GM21390 (cell line): ENCODE measurements at regions not wholly inside any gene's neighbourhood (a gene's known extent, or its start where the extent isn't known, plus 50 kb on each side); places are given as distances from the start of the nearest gene placed in this dataset.

ENCODE experiments used
- ATAC-seq: cut with Tn5 transposase; IDR thresholded peaks from one replicate; pipeline ENCODE4 v1.9.1; 2021; ENCODE audit not compliant: unreplicated experiment

DNA sequence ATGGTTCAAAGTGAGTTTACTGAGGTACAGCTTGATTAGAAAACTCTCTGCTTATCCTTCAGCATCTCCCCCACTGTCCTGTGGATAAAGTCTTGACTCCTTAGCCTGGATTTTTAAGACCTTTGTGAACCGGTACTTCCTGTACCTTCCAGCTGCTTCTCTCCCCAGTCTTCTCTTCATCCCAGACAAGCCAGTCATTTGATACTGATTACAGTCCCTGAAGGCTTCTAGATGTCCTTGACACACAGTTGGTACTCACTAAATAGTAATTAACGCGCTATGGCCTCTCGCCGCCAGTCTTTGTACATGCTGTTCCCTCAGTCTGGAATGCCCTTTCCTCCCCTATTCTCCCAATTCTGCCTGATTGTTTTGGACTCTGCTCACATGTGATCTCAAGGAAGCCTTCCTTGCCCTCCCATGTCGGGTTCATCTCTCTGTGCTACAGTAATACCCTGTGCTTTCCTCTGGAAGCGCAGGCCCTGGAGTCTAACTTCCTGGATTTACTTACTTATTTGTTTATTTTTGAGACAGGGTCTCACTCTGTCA lies 50.6 kb upstream of the PTGR2 start:
- no peak for ATAC-seq

DNA sequence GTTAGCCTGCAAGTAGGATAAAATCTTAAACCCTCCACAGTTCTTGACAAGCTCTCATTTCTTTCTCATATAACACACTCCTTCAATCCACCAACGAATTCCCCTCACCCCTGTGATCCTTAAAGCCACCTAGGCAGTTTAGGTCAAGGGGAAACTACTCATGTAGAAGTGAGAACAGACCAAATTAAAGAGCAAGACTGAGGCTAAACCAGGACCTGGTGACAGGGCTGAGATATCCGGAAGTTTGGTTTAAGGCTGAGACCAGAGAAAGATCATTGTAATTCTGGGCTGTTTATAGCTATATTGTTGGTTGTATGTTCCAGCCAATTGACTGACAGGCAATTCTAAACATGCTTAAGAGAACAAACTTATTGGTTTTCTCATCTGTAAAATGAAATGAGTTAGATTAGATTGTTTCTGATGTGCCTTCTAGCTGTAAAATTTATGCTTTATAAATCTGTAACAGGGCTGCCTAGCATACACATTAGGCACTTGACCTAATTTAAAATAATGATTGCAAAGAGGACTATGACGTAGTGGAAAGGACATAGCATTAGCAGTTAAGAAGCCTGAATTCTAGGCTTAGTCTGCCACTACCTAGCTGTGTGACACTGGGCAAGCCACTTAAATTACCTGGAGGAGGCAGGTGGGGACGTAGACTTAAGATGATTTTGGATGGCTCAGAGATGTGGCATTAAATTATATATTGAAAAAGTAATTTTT lies 53.9 kb upstream of the PTGR2 start:
- ATAC-seq = no peak

DNA sequence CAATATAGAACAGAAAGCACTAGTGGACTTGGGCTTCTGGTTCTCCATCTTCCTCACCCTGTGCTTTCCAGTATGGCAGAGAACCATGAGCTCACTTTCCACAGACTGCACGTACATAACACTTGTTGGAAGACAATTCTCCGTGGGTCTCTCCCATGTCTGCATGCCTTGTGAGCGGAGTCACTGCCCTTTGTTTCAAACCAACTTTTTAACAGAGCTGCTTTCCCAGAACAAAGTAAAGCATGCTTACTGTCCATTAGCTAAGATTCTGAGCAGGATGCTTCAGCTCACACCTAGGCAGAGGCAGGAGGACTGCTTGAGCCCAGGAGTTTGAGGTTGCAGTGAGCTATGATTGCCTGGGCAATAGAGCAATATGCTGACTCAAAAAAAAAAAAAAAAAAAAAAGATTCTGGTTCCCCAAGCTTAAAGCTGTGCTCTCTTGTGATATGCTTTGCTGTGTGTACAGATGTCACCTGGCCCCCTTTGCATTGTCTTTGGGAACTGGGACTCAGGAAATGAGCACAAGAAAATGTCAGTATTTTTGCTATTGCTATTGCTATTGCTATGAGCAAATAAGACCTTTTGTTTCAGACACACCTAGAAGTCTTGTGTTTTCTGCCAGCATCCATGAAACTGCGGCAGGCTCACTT lies 54.6 kb upstream of the PTGR2 start:
- ATAC-seq = no peak

DNA sequence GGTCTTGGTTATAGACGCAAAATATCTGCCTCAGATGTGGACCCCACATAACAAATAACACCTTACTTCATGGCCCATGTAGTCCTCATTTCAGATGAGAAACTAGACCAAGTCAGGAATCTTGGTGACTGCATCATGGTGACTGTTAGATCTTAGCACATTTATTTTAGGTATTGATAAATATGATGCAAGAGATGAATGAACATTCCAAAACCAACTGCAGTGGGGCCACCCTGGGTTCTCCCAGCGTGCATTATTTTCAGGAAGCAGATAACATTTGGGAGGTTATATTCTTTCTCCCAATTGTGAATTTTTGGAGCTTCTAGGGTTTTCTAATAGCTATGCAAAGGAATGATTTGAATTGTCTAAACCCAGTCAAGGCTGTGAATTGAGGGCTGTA lies 55.2 kb upstream of the PTGR2 start:
- no peak for ATAC-seq

DNA sequence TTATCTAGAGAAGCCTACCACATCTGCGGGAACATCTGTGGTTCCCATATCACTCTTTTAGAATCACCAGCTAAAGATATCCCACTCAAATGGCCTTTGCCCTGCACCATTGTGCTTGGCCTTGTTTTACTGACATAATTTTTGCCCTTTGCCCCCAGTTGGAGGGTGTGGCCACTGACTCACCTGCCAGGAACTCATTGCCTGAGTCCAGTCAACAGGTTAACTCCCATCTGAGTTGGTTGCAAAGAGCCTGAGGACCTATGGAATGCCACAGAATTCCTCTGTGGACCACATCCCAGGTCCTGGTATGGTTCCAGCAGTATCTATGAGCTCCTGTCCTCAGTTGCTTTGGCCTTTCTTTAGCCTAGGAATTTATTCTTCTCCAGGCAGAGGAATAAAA lies 55.7 kb upstream of the PTGR2 start:
- ATAC-seq = no peak

DNA sequence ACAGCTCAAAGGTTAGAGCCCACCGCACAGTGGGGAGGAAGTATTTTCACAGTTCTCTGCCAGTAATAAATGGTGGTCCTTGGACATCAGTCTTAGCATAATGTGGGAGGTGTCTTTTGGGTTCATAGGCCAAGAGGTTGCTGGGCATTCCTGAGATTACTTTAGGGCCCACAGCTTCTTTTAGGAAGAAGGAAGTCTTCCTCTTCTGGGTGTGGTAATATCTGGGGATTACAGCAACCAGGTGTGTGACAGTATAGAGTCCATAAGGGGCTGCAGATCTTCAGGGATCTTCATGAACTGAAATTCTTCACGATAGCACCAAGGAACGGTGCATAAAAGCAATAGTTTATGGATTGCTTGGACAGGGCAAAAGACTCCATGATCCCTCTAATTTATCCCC lies 56.2 kb upstream of the PTGR2 start:
- ATAC-seq = no peak

DNA sequence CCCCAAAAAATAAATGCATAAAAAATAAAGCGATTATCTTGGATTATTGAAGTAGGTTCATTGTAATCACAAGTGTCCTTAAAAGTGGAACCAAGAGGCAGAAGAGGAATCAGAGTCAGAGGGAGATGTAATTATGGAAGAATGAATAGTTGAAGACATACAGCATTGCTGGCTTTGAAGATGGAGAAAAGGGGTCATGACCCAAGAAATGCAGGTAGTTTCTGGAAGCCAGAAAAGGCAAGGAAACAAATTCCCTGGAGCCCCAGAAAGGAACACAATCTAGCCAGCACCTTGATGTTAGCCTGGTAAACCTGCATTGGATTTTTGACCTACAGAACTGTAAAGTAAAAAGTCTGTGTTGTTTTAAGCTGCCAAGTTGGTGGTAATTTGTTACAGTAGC lies 57.5 kb upstream of the PTGR2 start:
- ATAC-seq = no peak

DNA sequence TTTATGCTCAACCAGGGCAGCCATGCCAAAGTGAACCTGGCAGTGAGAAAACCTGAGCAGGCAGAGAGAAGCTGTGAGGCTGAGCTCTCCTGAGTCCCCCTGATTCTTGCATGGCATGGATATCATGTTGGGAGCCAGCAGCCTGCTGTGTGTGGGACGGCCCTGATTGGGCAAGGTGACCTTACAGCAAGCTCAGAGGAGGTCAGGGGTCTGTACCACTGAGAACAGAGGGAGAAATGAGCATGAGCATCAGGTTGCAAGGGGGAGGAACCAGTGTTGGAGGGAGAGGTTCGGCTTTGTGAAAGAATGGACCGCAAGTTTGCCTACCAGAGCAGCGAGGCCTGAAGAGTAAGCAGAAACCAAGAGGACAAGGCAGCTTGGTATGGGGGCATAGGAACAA lies 59.1 kb upstream of the PTGR2 start:
- ATAC-seq = no peak

DNA sequence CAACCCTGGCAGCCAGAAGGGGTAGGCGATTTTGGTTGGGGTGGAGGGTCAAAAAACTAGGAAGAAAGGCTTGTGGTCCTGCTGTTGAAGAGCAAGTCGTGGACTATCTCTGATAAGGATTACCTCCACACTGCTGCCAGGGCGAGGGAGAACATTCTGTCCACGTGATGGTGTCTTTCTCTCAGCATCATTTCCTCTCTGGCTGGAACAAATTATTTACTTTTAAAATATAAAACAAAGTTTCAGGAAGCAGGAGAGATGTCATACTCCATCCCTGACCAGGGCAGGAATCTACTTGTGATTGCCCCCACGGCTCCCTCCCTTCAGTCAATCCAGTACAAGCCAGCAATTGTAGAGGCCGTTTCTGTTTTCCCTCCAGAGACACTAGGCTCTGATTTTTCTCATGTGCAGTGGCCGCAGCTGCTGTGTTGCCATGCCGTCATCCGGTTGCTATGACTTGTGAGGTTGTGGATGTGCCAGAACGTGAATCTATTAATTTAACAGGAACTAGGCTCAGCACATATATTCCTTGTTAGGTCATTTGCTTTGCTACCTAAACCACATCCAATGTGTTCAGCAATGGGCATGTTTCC lies 61.5 kb upstream of the PTGR2 start:
- ATAC-seq = no peak

DNA sequence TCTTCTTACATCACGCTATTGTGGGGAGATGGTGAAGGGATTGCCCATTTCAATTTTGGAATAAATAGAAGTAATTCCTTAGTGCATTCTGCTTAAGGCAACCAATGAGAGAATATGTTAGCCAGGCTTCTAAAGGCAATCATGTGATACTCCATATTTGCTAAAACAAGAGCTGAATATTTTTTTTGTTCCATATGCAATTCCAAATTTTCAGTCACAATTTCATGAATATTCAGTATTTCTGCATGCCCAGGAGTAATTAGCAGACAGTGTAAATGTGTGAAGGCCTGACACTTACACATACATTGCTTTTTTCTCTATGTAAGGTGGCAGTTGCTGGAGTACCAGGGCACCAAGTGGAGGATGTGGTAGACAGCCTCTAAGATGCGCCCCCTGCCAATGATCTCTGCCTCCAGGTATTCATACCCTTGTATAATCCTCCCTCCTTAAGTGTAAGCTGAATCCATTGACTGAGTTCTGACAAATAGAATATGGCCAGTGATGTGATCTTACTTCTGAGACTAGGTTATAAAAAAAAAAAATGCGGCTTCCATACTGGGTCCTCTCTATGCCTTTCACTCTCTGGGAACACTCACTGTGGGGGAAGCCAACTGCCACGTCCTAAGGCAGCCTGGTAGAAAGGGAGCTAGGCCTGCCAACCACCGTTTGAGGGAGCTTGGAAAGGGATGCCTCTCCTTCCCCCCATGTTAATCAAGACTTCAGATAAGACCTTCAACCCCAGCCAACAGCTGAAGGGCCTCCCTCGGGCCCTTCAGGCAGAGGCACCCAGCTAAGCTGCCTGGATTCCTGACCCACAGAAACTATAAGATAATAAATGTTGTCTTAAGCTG lies 62.7 kb upstream of the PTGR2 start:
- no peak for ATAC-seq

DNA sequence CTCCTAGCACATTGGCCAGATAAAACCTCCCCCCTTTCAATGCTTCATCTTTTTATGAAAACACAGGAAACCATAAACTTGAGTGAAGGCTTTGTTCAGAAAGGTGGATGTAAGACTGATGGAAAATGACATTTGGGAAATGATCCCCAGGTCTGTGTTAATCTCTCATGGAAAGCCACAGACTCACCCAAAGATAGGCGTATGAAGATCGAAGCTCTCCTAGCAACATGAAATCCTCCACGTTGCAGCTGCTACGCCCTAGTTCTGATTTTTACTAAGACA lies 63.4 kb upstream of the PTGR2 start:
- ATAC-seq = no peak

DNA sequence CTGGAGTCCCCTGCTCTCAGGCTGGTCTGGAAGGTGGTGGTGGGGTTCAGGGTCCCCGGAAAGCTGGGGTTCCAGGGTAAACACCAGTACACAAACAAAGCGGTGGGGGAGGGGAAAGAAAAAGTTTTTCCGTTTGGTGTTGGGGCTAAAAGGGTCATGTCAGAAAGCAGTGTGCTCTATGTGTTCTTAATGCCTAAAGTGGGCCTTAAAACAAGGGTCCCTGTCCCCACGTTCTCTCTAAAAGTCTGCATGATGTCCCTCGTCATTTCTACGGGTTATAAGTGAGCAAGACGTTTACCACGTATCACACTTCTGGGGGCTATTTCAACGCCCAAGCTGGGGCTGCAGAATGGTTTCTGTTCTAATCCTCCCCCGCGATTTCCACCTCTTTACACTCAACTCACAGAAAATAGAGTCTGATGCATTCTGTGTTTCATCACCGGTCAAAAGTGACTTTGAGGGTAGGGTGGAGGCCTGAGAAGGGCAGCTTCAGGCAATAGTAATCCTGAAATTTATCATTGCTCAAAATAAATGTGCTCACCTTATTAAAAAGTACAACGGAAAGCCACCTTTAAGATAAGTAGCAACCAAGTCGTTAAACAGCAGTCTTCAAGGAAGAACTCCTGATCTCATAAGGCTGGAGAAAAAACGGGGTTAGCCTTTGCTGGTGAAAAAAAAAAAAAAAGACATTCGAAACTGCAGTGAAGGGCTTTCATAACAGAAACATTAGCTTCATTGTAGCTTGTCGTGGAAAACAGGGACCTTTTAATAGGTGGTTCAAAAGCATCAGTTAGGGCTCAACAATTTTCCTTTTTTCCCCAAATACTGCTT lies 63.9 kb upstream of the PTGR2 start:
- no peak for ATAC-seq

DNA sequence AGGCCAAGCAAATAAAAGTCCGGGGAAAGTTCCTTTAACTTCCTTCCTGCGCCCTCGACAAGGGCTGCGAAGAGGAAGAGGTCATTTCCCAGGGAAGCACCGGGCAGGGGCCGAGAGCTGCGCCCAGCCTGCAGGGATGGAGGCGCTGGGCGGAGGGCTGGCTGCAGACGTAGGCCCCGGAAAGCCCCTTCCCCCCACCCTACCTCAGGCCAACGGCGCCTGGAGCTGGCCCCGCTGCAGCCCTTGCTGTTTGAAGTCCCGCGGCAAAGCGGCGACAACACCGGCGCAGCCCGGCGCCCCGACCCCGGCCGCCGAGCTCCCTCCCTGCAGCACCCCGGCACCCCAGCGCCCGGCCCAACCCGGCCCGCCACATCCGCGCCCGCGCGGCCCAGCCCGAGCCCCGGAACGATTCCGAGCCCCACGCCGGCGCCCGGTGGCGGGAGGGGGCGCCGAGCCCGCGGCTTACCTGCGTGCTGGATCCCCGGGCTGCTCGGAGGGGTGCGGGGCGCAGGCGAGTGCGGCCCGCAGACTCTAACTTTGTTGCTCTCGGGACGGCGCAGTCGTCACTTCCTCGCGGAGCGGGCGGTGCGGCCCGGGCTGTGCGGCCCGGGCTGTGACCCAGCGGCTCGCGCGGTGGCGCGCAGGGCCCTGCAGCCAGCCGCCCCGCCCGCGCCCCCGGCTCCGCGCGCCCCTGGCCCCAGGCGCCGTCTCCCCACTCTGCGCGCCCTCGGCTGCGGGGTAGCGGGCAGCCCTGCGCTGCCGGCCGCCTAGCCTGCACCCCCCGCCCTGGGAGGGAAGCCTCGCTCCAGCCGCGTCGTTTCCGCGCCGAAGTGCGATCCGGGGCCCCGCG lies 64.8 kb upstream of the PTGR2 start:
- peak; percentile 46 for ATAC-seq

DNA sequence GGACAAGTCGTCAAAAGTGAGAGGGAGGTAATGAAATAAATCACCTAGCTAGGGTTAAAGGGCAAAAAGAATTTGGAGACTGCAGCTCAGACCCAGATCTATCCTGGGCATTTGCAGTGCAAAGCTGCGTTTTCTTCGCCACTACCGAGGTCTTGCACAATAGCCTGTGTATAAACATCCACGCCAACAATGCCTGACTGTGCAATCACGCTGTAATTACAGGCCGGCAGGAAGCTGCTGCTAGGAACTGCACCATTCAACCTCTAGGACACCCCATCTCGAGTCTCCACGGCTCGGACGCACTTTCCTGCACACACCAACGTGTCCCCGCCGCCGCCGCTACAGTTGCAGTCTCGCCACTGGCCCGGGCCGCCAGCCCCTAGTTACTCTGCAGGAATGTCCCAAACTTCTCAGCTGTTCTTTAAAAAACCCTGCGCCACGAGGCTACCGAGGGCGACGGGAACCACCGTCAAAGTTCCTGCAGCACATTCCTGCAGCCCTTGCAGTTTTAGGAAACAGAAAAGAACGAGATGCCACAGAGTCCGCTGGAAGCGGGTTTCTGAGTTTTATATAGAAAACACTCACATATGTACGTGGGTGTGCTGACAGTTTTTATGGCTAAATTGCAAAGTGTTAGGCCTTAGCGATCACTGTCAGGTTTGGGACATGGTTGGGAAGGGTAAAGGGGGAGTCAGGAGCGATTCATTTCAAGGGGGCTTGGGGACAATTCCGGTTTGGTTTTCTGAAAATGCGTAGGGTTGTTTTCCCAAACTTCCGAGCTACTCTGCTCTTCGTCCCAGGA lies 65.6 kb upstream of the PTGR2 start:
- ATAC-seq = no peak

DNA sequence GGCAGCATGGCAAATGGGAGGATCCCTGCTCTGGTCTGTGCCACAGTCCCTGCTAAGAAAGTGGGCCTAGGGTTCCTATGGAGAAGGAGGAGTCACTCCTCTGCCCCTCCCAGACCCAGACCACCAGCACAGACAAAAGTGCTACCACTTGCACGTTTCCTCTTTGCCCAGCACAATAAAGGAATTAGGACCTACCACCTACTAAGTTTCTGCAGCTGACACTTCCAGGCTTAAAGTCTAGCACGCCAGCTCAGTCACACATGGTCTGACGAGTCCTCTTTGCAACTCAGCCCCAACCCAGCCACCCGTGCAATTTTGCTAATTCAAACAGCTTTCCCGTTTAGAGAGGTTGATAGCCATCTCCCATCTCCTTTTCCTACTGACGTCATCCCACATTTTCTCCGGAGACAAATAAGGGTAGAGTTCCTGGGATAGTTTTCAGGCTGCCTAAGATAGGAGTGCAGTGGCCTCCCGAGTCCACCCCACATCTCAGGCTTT lies 66.2 kb upstream of the PTGR2 start:
- ATAC-seq = no peak

DNA sequence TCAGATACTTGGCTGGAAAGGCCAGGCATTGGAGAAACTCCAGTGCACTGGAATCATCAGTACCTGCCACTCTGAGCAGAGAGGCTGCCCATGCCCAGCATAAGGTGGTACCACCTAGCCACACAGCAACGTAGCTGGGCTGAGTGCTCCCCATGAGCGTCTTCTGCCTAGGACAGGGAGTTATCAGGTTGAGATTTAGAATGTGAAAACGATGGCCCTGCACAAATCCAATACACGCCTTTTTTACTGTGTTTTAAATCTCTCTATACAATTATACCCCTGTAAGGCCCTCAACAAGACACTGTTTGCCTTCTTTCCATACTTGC lies 66.7 kb upstream of the PTGR2 start:
- ATAC-seq = no peak

DNA sequence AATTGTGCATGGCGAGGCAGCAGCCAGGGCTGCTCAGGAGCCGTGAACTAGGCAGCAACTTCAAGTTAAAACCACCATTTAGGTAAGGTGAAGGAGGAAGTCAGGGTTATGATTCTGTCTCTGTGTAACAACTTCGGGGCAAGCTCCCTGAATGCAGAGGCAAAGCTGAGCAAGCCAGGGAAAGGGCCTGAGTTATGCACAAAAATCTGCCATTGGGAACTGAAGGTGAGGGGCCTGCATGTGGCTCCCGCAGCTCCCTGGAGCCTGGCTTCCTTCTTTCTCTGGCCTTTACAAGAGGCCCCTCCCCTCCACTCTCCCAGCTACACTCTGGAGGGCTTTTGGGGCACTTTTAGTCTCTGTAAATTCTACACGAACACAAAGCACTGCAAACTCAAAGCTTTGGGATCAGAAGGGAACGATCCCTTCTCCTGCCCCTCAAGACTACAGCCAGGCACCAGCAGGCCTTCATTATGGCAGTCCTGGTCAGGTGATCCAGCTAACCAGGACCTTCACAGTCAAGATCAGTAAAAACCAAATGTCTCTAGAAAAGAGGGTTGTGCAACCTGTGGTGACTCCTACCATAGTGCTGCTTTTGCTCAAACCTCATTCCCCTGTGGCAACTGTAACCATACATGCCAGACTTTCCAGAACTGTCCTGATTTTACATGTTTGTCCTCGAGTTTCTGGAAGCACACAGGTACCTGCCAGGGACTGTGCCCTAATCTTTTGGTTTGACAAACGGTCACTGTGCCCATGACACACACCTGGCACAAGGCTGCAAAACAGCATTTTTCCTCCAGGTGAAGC lies 67.2 kb upstream of the PTGR2 start:
- ATAC-seq = no peak

DNA sequence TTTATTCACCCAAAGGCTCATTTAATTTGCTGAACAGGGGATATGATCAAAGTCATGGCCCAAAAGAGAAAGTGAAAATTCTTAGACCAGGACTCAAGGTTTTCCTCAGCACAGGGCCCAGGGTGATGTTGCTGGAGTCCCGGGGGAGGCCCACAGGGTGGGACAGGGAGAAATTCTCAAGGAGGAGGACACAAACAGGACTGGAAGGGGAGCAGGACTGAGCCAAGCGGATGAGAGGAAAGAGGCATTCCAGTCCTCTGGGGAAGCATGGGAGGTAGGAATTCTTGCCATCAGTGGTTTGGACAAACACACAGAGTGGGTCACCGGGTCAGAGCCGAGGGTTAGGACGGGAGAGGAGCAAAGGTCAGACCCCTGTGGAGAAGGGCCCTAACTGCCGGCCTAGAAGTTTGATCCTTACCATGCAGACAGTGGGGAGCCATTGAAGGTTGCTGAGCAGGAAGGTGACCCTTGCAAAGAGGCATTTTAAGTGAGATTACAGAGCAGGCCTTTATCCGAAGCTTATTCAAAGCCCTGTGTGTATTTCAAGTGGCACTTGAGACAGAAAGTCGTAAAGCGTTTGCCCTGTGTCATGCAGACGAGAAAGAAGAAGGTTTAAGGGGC lies 68.4 kb upstream of the PTGR2 start:
- no peak for ATAC-seq
